ENCODE measurements at regions not wholly inside any gene's neighbourhood (a gene's known extent, or its start where the extent isn't known, plus 50 kb on each side); places are given as distances from the start of the nearest gene placed in this dataset.

DNA sequence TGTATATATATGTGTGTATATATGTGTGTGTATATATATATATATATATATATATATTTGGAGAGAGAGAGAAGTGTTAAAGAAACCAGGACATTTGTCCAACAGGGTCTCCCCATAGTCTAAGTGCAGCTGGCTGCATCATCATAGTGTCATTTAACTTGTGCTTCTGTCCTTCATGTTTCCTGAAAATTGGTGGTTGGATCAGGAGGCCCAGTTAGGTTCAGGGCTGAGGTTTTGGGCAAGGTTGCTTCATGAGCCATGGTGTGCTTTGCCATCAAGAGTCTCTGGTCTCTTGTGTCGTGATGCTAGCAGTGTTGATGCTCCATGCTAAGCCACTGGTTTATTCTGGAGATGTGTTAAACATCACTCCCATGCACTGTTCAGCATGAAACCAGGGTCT is 85.3 kb downstream of the C16orf95 start:
- no peak for ATAC-seq
- intact Hi-C loops (cut with micrococcal nuclease): no loop called here
- DNase-seq: no peak

DNA sequence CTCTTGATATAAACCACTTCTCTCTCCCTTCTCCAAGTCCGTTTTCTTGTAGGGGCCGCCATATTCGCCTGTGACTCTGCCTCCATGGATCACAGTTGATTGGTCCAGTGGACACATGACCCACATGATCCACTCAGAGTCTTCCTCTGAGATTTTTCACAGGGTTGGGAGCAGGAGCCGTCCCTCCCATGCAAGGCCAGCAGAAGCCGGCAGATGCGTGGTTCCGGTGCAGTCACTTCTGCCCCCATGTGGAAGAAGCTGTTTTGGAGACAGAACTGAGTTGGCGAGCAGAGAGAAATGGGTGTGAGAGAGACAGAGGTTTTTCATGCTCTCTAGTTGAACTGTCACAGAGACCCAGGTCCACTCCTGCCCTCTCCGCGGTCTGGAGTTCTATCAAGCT is 83.3 kb downstream of the C16orf95 start:
- intact Hi-C loops (cut with micrococcal nuclease): no loop called here
- DNase-seq (no peak), ATAC-seq (no peak)

DNA sequence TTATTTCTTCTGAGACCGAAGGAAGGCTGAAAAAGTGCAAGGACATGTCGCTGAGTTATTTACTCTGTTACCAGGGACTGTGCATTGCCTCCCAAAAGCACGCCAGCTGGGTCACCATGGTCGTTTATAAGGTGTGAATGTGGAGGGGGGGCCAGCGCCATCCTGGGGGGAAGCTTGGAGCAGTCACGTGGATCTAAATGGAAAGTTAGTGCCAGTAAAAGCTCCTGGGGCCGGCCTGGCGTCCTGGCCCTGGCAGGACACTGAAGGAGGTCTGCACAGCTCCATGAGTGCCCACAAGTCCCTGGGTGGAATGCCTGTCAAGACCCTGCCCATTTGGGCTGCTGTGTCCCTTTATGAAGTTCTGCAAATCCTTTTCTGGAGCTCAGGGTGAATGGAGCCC is 82.6 kb downstream of the C16orf95 start:
- ATAC-seq: no peak
- intact Hi-C loops (cut with micrococcal nuclease): no loop called here
- DNase-seq: no peak

DNA sequence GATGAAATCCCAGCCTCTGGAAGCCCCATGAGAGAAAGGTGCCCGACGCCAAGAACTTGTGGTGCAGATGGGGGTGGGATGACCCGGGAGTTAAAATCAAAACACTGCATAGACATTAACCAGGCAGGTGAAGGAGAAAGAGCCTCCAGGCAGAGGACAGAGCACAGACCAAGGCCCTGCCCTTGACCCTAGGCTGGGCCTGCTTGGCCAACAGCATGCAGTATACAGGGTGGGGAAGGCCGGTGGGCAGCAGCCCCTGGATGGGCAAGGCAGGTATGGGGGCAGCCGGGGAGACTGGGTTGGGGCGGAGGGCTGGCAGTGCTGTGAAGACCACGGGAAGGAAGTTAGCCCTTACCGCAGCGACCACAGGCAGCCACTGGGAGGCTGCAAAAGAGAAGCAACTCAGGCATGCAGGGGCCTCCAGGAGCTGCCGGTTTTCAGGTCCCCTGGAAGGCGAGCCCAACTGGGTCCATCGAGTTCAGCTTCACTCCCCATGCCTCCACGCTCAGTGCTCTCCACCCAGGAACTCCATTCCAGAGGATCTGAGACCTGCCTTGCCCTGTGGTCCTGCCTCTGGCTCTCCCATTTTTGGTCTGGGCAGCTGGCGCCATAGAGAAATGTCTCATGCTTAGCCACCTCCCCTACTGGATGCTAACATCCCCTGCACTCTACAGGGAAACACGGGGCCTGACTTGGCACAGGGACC is 81.2 kb downstream of the C16orf95 start:
- intact Hi-C loops (cut with micrococcal nuclease): no loop called here
- DNase-seq: no peak
- no peak for ATAC-seq

DNA sequence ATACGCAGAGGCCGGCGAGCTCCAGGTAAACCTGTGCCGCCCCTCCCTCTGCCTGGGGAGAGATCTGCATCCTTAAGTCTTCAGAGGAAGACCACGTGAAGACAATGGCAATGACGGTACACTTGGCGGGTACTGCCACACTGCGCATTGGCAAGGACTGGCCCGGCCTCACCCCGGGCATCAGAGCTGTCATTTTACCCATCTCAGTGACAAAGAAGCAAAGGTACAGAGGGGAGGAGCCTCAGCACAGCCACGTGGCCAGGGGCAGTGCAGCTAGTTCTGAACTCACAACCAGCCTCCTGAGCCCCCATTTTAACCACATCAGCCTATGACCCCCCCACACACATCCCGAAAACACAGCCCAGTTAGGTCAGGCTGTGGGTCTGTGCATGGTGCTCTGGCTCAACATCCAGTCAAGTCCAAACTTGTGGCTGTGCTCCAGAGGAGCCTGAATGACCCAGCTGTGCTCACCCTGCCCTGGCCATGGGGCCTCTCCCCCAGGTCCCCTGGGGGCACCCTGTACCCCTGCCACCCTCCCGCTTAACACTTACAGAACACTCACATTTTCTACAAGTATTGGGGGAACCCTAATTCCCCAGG is 80.6 kb downstream of the C16orf95 start:
- intact Hi-C loops (cut with micrococcal nuclease): no loop called here
- DNase-seq (no peak), ATAC-seq (no peak)

DNA sequence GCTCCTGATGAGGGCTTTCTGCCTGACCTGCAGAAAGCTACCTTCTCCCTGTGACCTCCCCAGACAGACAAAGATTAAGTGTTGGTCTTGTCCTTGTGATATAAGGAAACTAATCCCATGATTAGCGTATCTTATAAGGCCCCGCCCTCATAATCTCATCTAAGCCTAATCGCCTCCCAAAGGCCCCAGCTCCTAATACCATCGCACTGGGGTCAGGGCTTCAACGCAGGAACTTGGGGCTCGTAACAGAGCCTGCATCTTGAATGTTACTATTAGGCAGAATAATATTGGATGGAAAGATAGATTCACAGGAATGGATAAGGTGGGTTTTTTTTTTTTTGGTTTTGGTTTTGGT is 78.9 kb downstream of the C16orf95 start:
- DNase-seq (no peak), ATAC-seq (no peak)
- intact Hi-C loops (cut with micrococcal nuclease): no loop called here

DNA sequence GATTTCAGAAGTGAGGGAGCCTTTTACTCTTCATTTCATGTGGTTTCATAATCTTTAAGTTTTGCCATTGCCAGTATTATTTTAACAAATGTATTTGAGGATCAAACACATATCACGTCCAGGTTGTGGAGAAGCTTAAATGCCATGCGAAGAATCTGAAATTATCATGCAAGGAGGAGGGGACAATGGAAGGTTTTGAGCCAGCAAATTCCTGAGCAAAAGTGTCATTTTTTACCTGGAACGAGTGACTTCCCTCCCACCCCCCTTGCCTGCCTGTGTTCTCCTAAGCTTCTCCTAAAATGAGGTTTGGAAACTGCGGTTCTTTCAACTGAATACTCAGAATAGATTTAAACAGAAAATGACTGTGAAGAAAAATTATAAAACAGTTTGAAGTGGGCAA is 77.6 kb downstream of the C16orf95 start:
- DNase-seq (no peak), ATAC-seq (no peak)
- intact Hi-C loops (cut with micrococcal nuclease): no loop called here

DNA sequence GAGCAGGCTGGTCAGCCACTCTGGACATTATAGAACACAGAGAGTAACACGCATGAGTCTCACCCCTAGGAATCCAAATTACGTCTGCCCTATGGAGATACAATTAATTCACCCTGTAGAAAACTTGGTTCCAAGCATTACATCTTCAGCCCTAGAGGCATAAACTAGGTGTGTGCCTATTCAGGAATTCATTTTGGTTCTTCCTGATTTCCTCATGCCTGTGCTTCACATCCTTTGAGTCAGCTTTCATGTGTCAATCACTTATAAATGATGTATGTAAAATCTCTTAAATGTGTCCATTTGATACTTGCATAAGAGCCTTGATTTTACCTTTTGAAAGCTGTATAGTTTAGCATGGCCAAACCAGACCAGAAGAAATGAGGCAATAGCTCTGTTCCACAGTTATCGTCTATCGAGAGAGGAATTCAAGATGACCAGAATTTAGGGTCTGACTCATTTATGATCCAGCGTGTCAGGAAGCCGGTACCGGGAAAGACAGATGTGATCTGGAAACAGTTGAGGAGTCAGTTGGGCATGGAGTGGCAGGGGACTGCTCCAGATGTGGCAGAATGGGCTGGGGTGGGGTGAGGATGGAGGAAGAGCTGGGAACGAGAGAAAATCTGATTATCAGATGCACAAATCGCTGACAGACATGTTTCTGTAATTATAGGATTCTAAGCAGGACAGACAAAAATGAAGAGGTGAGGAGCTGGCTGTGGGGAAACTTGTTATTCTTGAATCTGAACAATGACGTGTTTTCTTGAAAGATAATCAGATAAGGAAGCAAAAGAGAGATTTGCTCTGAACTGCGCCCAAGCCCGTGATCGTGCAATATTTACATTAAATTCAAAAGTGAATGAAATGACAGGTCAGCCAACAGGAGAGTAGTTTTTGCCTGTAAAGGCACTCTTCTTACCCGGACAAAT is 76.7 kb downstream of the C16orf95 start:
- DNase-seq (no peak), ATAC-seq (no peak)
- intact Hi-C loops (cut with micrococcal nuclease): no loop called here

DNA sequence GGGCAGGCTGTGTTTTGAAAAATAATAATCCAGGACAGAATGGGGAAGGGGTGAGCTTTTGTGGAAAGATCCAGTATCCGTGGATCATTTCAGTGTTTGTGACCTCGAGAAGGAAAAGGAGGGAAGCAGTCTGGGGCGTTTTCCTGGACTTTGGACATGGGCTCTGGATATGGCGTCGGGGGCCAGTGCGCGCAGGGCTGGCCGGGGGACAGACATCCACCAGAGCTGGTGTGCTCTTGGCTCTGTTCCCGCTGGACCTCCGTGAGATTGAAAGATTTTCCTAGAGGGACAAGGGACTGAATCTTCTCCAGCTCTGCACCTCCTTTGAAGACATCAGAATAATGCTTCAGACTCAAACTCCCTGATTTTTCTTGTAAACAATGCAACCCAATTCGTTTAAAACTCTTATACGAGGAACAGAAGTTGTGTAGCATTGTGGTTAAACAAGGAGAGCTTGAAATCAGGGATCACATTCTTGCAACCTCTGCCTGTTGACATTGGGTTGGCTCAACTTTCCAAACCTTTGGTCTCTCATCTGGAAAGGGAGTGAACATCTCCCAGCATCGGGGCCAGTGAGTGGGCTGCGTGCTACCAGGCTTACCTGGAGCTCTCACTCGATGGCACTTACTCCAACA is 75.9 kb downstream of the C16orf95 start:
- no peak for ATAC-seq
- intact Hi-C loops (cut with micrococcal nuclease): no loop called here
- no peak for DNase-seq

DNA sequence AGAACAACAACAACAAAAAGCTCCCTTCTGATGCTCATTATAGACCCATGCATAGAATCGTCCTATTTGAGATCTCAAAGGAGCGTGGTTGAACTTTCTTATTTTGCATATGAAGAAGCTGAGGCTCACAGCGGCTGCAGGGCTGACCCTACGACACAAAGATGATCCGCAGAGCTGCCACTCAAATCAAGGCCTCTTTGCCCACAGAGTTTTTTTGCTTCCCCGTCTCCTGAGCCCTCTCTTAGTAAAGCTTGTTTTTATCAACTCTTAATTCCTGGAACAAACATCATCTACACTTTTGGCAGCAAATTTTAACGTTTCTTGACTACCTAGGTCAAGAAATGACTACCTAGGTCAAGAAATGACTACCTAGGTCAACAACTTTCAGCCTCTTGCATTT is 73.7 kb downstream of the C16orf95 start:
- ATAC-seq (no peak), DNase-seq (no peak)
- intact Hi-C loops (cut with micrococcal nuclease): no loop called here

DNA sequence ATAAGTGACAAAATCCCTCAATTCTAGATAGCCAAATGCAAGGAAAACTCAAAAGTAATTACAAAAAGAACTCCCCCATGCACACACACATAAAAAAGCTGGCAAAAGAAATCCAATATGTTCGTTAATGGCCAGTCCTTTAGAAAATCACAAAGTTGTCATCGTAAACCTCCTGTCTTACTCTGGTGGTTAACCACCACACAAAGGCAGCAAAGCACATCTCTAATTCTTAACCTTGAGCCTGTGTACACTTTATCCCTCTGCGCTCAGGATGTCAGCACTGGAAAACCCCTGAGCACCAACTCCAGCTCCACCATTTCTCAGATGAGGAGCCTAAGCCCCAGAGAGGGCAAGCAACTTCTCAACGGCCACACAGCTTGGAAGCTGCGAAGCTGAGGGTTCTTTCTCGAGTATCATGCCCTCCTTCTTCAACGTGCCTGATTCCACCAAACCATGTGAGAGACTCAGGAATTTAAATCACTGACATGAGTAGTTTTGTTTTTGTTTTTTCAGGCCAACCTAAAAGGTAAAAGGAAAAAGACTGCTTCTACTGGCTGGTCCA is 72.5 kb downstream of the C16orf95 start:
- ATAC-seq (no peak), DNase-seq (no peak)
- intact Hi-C loops (cut with micrococcal nuclease): no loop called here

DNA sequence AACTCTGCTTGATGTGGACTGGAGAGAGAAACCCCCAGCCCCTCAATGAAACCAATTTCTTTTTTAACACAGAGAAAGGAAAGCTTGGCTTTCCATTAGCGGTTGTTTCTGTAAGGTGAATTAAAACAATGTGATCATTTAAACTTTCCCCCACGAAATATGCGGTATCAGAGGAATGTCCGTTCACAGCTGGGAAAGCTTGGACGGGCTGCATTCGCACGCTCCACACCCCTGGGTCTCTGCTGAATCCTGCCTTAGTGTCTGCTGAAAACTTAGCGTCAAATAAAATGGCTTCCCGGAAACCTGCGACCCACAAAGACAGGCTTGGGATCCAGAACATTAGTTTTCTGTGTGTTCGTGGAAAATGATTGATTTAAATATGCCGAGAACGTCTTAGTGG is 71.7 kb downstream of the C16orf95 start:
- DNase-seq (no peak), ATAC-seq (no peak)
- intact Hi-C loops (cut with micrococcal nuclease): no loop called here

DNA sequence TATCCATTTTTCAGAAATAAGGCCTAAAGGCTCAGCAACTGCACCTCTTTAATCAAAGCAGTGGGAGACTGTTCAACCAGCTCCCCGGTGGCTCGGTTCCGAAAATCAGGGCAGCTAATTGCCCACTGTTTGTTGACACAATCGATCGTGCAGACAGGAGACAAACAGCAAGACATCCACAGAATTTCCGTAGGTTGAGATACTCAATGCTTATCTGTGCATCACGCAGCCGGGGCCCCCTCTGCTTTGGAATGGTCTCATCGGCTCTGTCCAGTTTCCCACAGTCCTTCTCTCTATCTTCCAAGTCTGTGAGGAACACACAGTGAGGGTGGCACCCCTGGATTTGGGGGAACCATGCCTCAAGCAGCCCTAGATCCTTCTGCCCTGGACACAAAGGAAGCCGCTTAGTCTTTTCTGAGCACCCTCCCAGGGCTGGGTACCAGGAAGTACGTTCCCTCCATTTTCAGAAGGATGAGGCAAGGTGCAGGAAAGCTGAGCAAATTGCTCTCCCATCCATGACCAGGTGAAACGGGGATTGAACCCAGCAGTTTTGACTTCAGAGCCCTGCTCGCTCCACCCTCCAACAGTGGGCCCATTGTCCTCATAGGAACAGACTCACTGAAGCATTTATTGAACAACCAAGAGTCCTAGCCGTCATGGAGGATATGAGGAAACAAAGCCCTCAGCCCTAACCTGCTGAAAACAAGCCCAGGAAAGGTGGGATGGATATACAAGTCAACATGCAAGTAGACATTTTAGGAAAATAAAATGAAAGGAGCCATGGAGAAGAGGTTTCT is 70.7 kb downstream of the C16orf95 start:
- ATAC-seq (no peak), DNase-seq (no peak)
- intact Hi-C loops (cut with micrococcal nuclease): no loop called here

DNA sequence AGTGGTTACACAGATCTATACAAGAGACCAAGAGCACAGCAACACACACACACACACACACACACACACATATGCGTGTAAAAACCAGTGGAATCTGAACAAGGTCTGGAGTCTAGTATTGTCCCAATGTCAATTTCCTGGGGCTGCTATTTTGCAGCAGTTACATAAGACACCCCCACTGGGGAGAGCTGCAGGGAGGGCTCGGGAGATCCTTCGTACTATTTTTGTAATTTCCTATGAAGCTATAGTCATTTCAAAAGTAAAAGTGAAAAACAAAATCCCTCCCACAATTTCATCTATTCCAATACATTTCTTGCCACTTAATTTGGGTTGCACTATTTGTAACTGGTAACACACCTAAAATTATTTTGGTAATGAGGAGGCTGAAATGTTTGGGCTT is 68.5 kb downstream of the C16orf95 start:
- ATAC-seq: no peak
- no peak for DNase-seq
- intact Hi-C loops (cut with micrococcal nuclease): no loop called here

DNA sequence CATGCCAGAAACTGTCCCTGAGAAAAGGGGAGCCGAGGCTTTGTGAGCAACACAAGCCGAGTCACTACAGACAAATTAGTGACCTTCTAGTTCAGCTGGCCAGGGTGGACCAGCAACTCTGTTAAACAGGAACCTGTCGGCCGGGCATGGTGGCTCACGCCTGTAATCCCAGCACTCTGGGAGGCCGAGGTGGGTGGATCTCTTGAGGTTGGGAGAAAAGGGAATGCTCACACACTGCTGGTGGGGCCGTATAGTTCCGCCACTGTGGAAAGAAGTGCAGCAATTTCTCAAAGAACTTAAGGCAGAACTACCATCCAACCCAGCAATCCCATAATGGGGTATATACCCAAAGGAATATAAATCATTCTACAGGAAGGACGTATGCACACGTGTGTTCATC is 67.8 kb downstream of the C16orf95 start:
- DNase-seq (no peak), ATAC-seq (no peak)
- intact Hi-C loops (cut with micrococcal nuclease): no loop called here

DNA sequence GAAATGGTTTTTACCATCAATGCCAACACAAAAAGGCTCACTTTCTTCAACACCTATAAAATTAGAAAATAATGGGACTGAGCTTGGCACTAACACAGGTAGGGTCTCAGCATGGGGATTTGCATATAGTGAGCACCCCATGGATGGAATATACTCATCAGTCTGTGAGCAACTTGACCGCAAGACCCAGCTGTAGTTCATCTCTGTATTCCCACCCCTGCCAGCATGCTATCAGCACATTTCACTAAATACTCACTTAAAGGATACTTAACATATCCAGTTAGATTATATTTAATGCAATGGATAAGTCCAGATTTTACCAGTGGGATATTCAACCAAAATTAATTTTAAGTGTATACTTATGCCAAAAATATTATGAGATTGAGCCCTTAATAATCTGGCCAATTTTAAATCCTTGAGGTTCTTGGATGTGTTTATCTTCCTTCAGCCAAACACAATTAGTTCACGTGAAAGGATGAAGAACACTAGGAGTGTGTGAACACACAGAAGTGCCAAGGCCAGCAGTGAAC is 66.7 kb downstream of the C16orf95 start:
- no peak for DNase-seq
- intact Hi-C loops (cut with micrococcal nuclease): no loop called here
- no peak for ATAC-seq

DNA sequence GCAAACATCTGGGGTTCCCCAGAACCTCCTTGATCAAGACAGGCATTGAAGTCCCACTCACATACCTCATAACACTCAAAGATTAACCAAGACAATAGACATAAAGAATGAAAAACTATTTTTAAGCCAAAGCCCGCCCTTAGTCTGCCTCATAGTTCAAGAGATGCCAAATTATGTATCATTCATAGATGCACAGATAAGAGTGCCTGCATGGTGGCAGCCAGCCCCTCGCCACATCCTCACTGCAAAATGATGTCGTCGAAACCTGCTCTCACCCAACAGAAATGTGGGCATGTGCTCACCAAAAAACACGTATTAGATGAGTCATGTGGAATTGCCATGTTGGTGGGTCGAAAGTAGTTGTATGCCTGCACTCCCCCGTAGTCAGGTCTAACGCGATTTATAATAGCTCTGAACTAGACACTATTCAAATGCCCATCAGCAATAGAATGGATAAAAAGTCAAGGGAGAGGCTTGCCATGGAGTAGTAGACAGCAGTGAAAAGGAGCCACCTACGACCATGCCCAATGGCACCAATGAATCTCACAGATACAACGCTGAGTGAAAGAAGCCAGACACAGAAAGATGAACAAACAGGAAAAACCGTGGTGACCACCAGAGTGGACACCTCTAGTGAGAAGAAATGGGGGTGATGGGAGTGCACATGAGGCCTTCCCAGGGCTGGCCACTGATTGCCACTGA is 64.8 kb downstream of the C16orf95 start:
- intact Hi-C loops (cut with micrococcal nuclease): no loop called here
- DNase-seq (no peak), ATAC-seq (no peak)

Data from left ventricle myocardium superior (tissue), 1 donor.